GM18861 (cell line): ENCODE measurements at regions not wholly inside any gene's neighbourhood (a gene's known extent, or its start where the extent isn't known, plus 50 kb on each side); places are given as distances from the start of the nearest gene placed in this dataset.

Source experiments
- ATAC-seq: cut with Tn5 transposase; IDR thresholded peaks from one replicate; pipeline ENCODE4 v1.9.1; 2021; ENCODE audit not compliant: unreplicated experiment

- ATAC-seq = no peak
Measured at GRCh38 chr1:219405531-219406331, 207.2 kb downstream of the ZC3H11B start.

GRCh38 chr1:219404629-219405028 lies 208.3 kb downstream of the ZC3H11B start:
- no peak for ATAC-seq

- no peak for ATAC-seq
Measured at GRCh38 chr1:219402925-219403324, 210.0 kb downstream of the ZC3H11B start.

- no peak for ATAC-seq
Measured at GRCh38 chr1:219401724-219402625, 210.9 kb downstream of the ZC3H11B start.

GRCh38 chr1:219399446-219399845 lies 213.5 kb downstream of the ZC3H11B start:
- ATAC-seq = no peak

- ATAC-seq = no peak
Measured at GRCh38 chr1:219398815-219399396, 214.0 kb downstream of the ZC3H11B start.

- no peak for ATAC-seq
Measured at GRCh38 chr1:219397511-219397910, 215.4 kb downstream of the ZC3H11B start.

- ATAC-seq = no peak
Measured at GRCh38 chr1:219391297-219391696, 217.6 kb downstream of the LYPLAL1 start.

GRCh38 chr1:219387211-219387610 lies 213.5 kb downstream of the LYPLAL1 start:
- ATAC-seq = no peak

- peak; percentile 89 for ATAC-seq
Measured at GRCh38 chr1:219385787-219386427, 212.2 kb downstream of the LYPLAL1 start.

- ATAC-seq = no peak
Measured at GRCh38 chr1:219383281-219383680, 209.6 kb downstream of the LYPLAL1 start.

GRCh38 chr1:219381396-219381795 lies 207.7 kb downstream of the LYPLAL1 start:
- no peak for ATAC-seq

- ATAC-seq = no peak
Measured at GRCh38 chr1:219380463-219380862, 206.8 kb downstream of the LYPLAL1 start.

- ATAC-seq = no peak
Measured at GRCh38 chr1:219379691-219380090, 206.0 kb downstream of the LYPLAL1 start.

GRCh38 chr1:219374636-219375035 lies 201.0 kb downstream of the LYPLAL1 start:
- no peak for ATAC-seq

GRCh38 chr1:219374046-219374566 lies 200.4 kb downstream of the LYPLAL1 start:
- ATAC-seq = no peak

GRCh38 chr1:219373616-219373935 lies 199.9 kb downstream of the LYPLAL1 start:
- ATAC-seq = no peak

- ATAC-seq = no peak
Measured at GRCh38 chr1:219372916-219373615, 199.4 kb downstream of the LYPLAL1 start.

- ATAC-seq = no peak
Measured at GRCh38 chr1:219371471-219371870, 197.8 kb downstream of the LYPLAL1 start.

GRCh38 chr1:219367496-219367895 lies 193.8 kb downstream of the LYPLAL1 start:
- ATAC-seq = no peak
